GM10248 (cell line): ENCODE measurements at regions not wholly inside any gene's neighbourhood (a gene's known extent, or its start where the extent isn't known, plus 50 kb on each side); places are given as distances from the start of the nearest gene placed in this dataset.

ENCODE experiments used
- CTCF ChIA-PET: fragments of 300-600 bp; sonication (Branson Sonifier 250); formaldehyde crosslinking; extraction: SDS; loops from one replicate; lab custom pipeline; 2021; ENCODE audit warnings: antibody characterized with exemption; lab: Yijun Ruan, JAX
- POLR2A ChIA-PET: fragments of 350-650 bp; sonication (Branson Sonifier 250); formaldehyde crosslinking; extraction: SDS; loops from one replicate; lab custom pipeline; 2020; ENCODE audit warnings: antibody characterized with exemption; lab: Yijun Ruan, JAX
- DNase-seq: peaks from one replicate; pipeline ENCODE4 v3.0.0; 2012; ENCODE audit errors: extremely low spot score
- CTCF ChIP-seq: IDR thresholded peaks from 2 replicates; pipeline ENCODE4 v1.5.1; 2012; ENCODE audit warnings: mild to moderate bottlenecking, low read depth; ENCODE audit errors: extremely low read depth, missing control alignments, control extremely low read depth

- POLR2A ChIA-PET: no interaction called here
- TF ChIP-seq CTCF: no peak
- DNase-seq: no peak
- CTCF ChIA-PET: interaction anchor here (1.7 kb wide), 1 partner anchor 1093 kb away, joined by 4 read pairs; no protein-coding TSS in a partner anchor
Observed at GRCh38 chr1:98058676-98059075, 137.8 kb upstream of the DPYD start.

GRCh38 chr1:98057236-98057910 is 136.5 kb upstream of the DPYD start:
- TF ChIP-seq CTCF: no peak
- DNase-seq: no peak
- POLR2A ChIA-PET: no interaction called here
- CTCF ChIA-PET: interaction anchor here (1.4 kb wide), 1 partner anchor 919 kb away, joined by 4 read pairs; no protein-coding TSS in a partner anchor

GRCh38 chr1:98056781-98057180 is 135.9 kb upstream of the DPYD start:
- POLR2A ChIA-PET: no interaction called here
- CTCF ChIA-PET: interaction anchor here (1.2 to 2.4 kb wide), 3 partner anchors 918 to 1096 kb away, joined by 4 to 6 read pairs (median 4); no protein-coding TSS in a partner anchor
- DNase-seq: no peak
- TF ChIP-seq CTCF: no peak

GRCh38 chr1:98055457-98055856 is 134.6 kb upstream of the DPYD start:
- CTCF ChIA-PET: interaction anchor here (1.1 to 2.4 kb wide), 7 partner anchors 8 to 1095 kb away, joined by 3 to 6 read pairs (median 4); no protein-coding TSS in a partner anchor
- POLR2A ChIA-PET: no interaction called here
- no peak for TF ChIP-seq CTCF
- DNase-seq: no peak

- ChIA-PET CTCF (interaction anchor here (0.6 to 2.4 kb wide), 10 partner anchors 8 to 1092 kb away, joined by 3 to 12 read pairs (median 4); no protein-coding TSS in a partner anchor), POLR2A (no interaction called here)
- no peak for TF ChIP-seq CTCF
- DNase-seq: no peak
Observed at GRCh38 chr1:98054786-98055185, 134.0 kb upstream of the DPYD start.

- ChIA-PET POLR2A (no interaction called here), CTCF (interaction anchor here (0.6 to 2.4 kb wide), 13 partner anchors 11 to 1092 kb away, joined by 3 to 12 read pairs (median 4); no protein-coding TSS in a partner anchor)
- no peak for TF ChIP-seq CTCF
- no peak for DNase-seq
Observed at GRCh38 chr1:98054367-98054701, 133.5 kb upstream of the DPYD start.
